Smooth muscle cell (in vitro differentiated cells): ENCODE measurements at regions not wholly inside any gene's neighbourhood (a gene's known extent, or its start where the extent isn't known, plus 50 kb on each side); places are given as distances from the start of the nearest gene placed in this dataset.

ENCODE experiments used
- DNase-seq: peaks from one replicate; lab custom pipeline; 2025; ENCODE audit not compliant: unreplicated experiment; lab: John Stamatoyannopoulos, UW
- H2AFZ ChIP-seq: fragments of 200-600 bp; sonication (generic); 2 replicates; pipeline ENCODE4 v1.6.0; 2016; ENCODE audit warnings: antibody characterized with exemption, low read depth, mild to moderate bottlenecking
- H3F3A ChIP-seq: fragments of 200-600 bp; sonication (generic); 2 replicates; pipeline ENCODE4 v1.6.0; 2017; ENCODE audit warnings: antibody characterized with exemption, low read depth
- H3K27ac ChIP-seq: fragments of 200-600 bp; sonication (generic); 2 replicates; pipeline ENCODE4 v1.5.1; 2016; ENCODE audit warnings: low read depth, mild to moderate bottlenecking
- H3K27me3 ChIP-seq: fragments of 200-600 bp; sonication (generic); 2 replicates; pipeline ENCODE4 v1.6.1; 2016; ENCODE audit warnings: low read depth, mild to moderate bottlenecking
- H3K36me3 ChIP-seq: fragments of 200-600 bp; sonication (generic); 2 replicates; pipeline ENCODE4 v1.5.1; 2016; ENCODE audit warnings: low read depth
- H3K4me1 ChIP-seq: fragments of 200-600 bp; sonication (generic); 2 replicates; pipeline ENCODE4 v1.5.1; 2016; ENCODE audit warnings: low read depth
- H3K4me2 ChIP-seq: fragments of 200-600 bp; sonication (generic); 2 replicates; pipeline ENCODE4 v1.6.0; 2016; ENCODE audit warnings: mild to moderate bottlenecking
- H3K4me3 ChIP-seq: fragments of 200-600 bp; sonication (generic); 2 replicates; pipeline ENCODE4 v1.5.1; 2016; ENCODE audit warnings: mild to moderate bottlenecking
- H3K79me2 ChIP-seq: fragments of 200-600 bp; sonication (generic); 2 replicates; pipeline ENCODE4 v1.6.0; 2016; ENCODE audit warnings: low read depth, mild to moderate bottlenecking
- H3K9ac ChIP-seq: fragments of 200-600 bp; sonication (generic); 2 replicates; pipeline ENCODE4 v1.6.0; 2016; ENCODE audit warnings: low read depth
- H3K9me3 ChIP-seq: fragments of 200-600 bp; sonication (generic); replicated peaks from 2 replicates; pipeline ENCODE4 v1.5.1; 2016; ENCODE audit warnings: low read depth
- H4K20me1 ChIP-seq: fragments of 200-600 bp; sonication (generic); 2 replicates; pipeline ENCODE4 v1.6.0; 2016; ENCODE audit warnings: low read depth
- CTCF ChIP-seq: fragments of 200-600 bp; sonication (generic); IDR thresholded peaks from 2 replicates; pipeline ENCODE4 v1.5.1; 2017; ENCODE audit warnings: borderline replicate concordance, mild to moderate bottlenecking, antibody characterized with exemption; ENCODE audit not compliant: insufficient read depth, poor library complexity, severe bottlenecking
- WGBS: methylation state at CpG from one replicate; pipeline ENCODE4 v1.1.7; 2016; ENCODE audit warnings: low lambda C conversion rate; 5-methylcytosine and 5-hydroxymethylcytosine counted together

GRCh38 chrX:5807181-5807580 is 421.5 kb downstream of the NLGN4X start:
- H3K79me2 ChIP-seq, result no peaks in the 10 kb centered on the region
- WGBS, result 60% methylated on average over 2 of the region's 2 CpGs

GRCh38 chrX:5802391-5802790 is 426.3 kb downstream of the NLGN4X start:
- Histone ChIP-seq H2AFZ (no peak overlapping the region), H3K9ac (no peak overlapping the region), H3K4me3 (no peak overlapping the region), H3K27me3 (no peaks in the 10 kb centered on the region), H3K27ac (no peak overlapping the region), H3F3A (no peaks in the 10 kb centered on the region), H4K20me1 (no peaks in the 10 kb centered on the region), H3K79me2 (no peaks in the 10 kb centered on the region), H3K4me1 (no peaks in the 10 kb centered on the region), H3K4me2 (no peak overlapping the region), H3K9me3 (no peaks in the 10 kb centered on the region), H3K36me3 (no peaks in the 10 kb centered on the region)
- TF ChIP-seq CTCF, result no peak
- WGBS, result 64% methylated on average over 1 of the region's 1 CpG
- no peak for DNase-seq

More at GRCh38 chrX:5807181-5807580, 421.5 kb downstream of the NLGN4X start:
- no peaks in the 10 kb centered on the region for H4K20me1 ChIP-seq
- DNase-seq, result no peak
- H3K27ac ChIP-seq, result no peak overlapping the region
- H3F3A ChIP-seq, result no peaks in the 10 kb centered on the region
- no peak for TF ChIP-seq CTCF
- no peak overlapping the region for H3K9ac ChIP-seq
- no peaks in the 10 kb centered on the region for H3K9me3 ChIP-seq
- no peaks in the 10 kb centered on the region for H3K27me3 ChIP-seq
- no peaks in the 10 kb centered on the region for H3K4me1 ChIP-seq
- no peak overlapping the region for H2AFZ ChIP-seq
- H3K4me3 ChIP-seq, result no peak overlapping the region
- H3K36me3 ChIP-seq, result no peaks in the 10 kb centered on the region
- H3K4me2 ChIP-seq, result no peak overlapping the region

- Histone ChIP-seq H2AFZ (no peak overlapping the region), H3K27me3 (no peaks in the 10 kb centered on the region), H3K4me1 (no peaks in the 10 kb centered on the region), H3K4me3 (no peak overlapping the region), H3K4me2 (no peak overlapping the region), H3K9ac (no peak overlapping the region), H3K9me3 (no peaks in the 10 kb centered on the region), H3K36me3 (no peaks in the 10 kb centered on the region), H4K20me1 (no peaks in the 10 kb centered on the region), H3K27ac (no peak overlapping the region), H3K79me2 (no peaks in the 10 kb centered on the region), H3F3A (no peaks in the 10 kb centered on the region)
- no peak for TF ChIP-seq CTCF
- WGBS, result 84% methylated on average over 4 of the region's 4 CpGs
- no peak for DNase-seq
Observed at GRCh38 chrX:5791721-5792120, 436.9 kb downstream of the NLGN4X start.

GRCh38 chrX:5788910-5789309 is 439.8 kb downstream of the NLGN4X start:
- H3K27ac ChIP-seq, result no peak overlapping the region
- WGBS, result 82% methylated on average over 4 of the region's 4 CpGs

More at GRCh38 chrX:5788910-5789309, 439.8 kb downstream of the NLGN4X start:
- Histone ChIP-seq H2AFZ (no peak overlapping the region), H3K9me3 (no peaks in the 10 kb centered on the region), H3K4me2 (no peak overlapping the region), H3F3A (no peaks in the 10 kb centered on the region), H3K36me3 (no peaks in the 10 kb centered on the region), H3K9ac (no peak overlapping the region), H3K27me3 (no peaks in the 10 kb centered on the region), H3K4me1 (no peaks in the 10 kb centered on the region), H4K20me1 (no peaks in the 10 kb centered on the region), H3K79me2 (no peaks in the 10 kb centered on the region), H3K4me3 (no peak overlapping the region)
- no peak for DNase-seq
- TF ChIP-seq CTCF, result no peak
